Gastroesophageal sphincter (tissue), 4 donors: ENCODE measurements at regions not wholly inside any gene's neighbourhood (a gene's known extent, or its start where the extent isn't known, plus 50 kb on each side); places are given as distances from the start of the nearest gene placed in this dataset.

Experiments
- ATAC-seq: fragments of 150-250 bp; one replicate; pipeline ENCODE4 v1.9.1; 2016; ENCODE audit warnings: mild to moderate bottlenecking, moderate library complexity
- H3K27ac ChIP-seq, 4 donors: fragments of 200-600 bp; sonication (generic) in 3 of 4; 1 replicate in 3 of 4; 2 replicates in 1 of 4; pipeline ENCODE4 v1.5.1; 2016 to 2019
- H3K27me3 ChIP-seq: fragments of 200-600 bp; sonication (generic); one replicate; pipeline ENCODE4 v1.5.1; 2019
- H3K36me3 ChIP-seq, 2 donors: fragments of 200-600 bp; sonication (generic); one replicate each; pipeline ENCODE4 v1.5.1; 2019; ENCODE audit warnings: control low read depth in 1 of 2
- H3K4me1 ChIP-seq, 3 donors: fragments of 200-600 bp; sonication (generic); 1 replicate in 2 of 3; 2 replicates in 1 of 3; pipeline ENCODE4 v1.5.1; 2016 to 2019; ENCODE audit warnings: control low read depth in 2 of 3
- H3K4me3 ChIP-seq, 2 donors: fragments of 200-600 bp; sonication (generic); one replicate each; pipeline ENCODE4 v1.5.1; 2019; ENCODE audit warnings: mild to moderate bottlenecking in 1 of 2, moderate library complexity in 1 of 2
- H3K9me3 ChIP-seq, 3 donors: fragments of 200-600 bp; sonication (generic); one replicate each; pipeline ENCODE4 v1.5.1; 2017 to 2019; ENCODE audit warnings: control low read depth in 2 of 3
- EP300 ChIP-seq: sonication (generic); formaldehyde crosslinking; IDR thresholded peaks from one replicate; pipeline ENCODE4 v1.6.1; 2017; ENCODE audit warnings: antibody characterized with exemption, mild to moderate bottlenecking
- POLR2A ChIP-seq, 2 donors: fragments of 450-650 bp; IDR thresholded peaks; one replicate each; pipeline ENCODE4 v1.6.1; 2017; ENCODE audit warnings: antibody characterized with exemption in 2 of 2, mild to moderate bottlenecking in 2 of 2, moderate library complexity in 1 of 2
- POLR2AphosphoS5 ChIP-seq: sonication (generic); formaldehyde crosslinking; IDR thresholded peaks from one replicate; pipeline ENCODE4 v1.6.1; 2017; ENCODE audit warnings: antibody characterized with exemption
- WGBS, 2 donors: methylation state at CpG; one replicate each; pipeline ENCODE4 v1.1.5; 2018; ENCODE audit warnings: low coverage in 1 of 2; 5-methylcytosine and 5-hydroxymethylcytosine counted together
- TF ChIP-seq, protein P1 (sequence below), 4 experiments: fragments of 200-600 bp in 2 of 4; fragments of 450-650 bp in 2 of 4; sonication (generic) in 1 of 4; IDR thresholded peaks; one replicate each; pipeline ENCODE4 v1.5.1; 2017 to 2019; ENCODE audit warnings: antibody characterized with exemption in 4 of 4, mild to moderate bottlenecking in 2 of 4, moderate library complexity in 2 of 4

DNA sequence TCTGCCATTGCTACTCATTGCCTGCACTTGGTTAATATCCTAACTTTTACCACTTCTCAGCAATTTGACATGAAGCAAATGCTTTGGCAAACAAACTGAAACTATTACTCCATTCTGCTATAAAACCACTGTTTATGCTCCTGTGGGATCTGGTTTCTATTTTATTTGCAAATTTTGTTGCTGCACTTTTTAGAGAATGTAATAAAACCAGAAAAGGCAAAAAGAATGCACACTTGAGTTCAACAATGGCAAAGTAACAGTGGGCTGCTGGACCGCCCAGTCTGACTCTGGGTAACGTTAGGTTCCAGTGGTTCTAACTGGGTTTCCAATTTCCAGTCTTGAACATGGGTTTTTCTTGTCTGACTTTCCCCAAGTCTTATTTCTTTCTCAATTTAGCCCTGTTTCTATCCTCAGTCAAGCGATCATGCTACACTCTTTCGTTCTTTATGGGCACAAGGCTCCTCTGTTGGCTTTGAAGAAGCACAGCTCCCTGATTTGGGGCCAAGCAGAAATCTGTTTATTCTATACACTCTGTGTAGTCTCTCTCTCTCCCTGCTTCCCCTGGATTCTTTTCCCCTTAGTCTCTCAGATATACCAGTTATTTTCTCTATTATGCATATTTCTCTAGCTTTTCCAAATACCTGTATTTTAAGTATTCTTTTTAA lies 129.2 kb upstream of the FAM3C start:
- WGBS, 2 donors, result 43 to 52% methylated on average over 3 to 4 of the region's 4 CpGs
- peaks cover 0 to 2% (median 0%) of the 10 kb centered on the region in 3 donors for H3K4me1 ChIP-seq
- no peaks in the 10 kb centered on the region for H3K36me3 ChIP-seq
- no peaks in the 10 kb centered on the region for H3K27me3 ChIP-seq
- H3K27ac ChIP-seq, result no peak overlapping the region
- H3K4me3 ChIP-seq, result no peak overlapping the region
- TF ChIP-seq POLR2A (IDR thresholded peaks at IDR 0.05), result no peak
- no peak for TF ChIP-seq POLR2AphosphoS5
- TF ChIP-seq, protein P1, sequence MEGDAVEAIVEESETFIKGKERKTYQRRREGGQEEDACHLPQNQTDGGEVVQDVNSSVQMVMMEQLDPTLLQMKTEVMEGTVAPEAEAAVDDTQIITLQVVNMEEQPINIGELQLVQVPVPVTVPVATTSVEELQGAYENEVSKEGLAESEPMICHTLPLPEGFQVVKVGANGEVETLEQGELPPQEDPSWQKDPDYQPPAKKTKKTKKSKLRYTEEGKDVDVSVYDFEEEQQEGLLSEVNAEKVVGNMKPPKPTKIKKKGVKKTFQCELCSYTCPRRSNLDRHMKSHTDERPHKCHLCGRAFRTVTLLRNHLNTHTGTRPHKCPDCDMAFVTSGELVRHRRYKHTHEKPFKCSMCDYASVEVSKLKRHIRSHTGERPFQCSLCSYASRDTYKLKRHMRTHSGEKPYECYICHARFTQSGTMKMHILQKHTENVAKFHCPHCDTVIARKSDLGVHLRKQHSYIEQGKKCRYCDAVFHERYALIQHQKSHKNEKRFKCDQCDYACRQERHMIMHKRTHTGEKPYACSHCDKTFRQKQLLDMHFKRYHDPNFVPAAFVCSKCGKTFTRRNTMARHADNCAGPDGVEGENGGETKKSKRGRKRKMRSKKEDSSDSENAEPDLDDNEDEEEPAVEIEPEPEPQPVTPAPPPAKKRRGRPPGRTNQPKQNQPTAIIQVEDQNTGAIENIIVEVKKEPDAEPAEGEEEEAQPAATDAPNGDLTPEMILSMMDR (IDR thresholded peaks at IDR 0.05), result no peak
- TF ChIP-seq EP300, result no peak
- ATAC-seq, result no peak
- no peaks in the 10 kb centered on the region for H3K9me3 ChIP-seq

DNA sequence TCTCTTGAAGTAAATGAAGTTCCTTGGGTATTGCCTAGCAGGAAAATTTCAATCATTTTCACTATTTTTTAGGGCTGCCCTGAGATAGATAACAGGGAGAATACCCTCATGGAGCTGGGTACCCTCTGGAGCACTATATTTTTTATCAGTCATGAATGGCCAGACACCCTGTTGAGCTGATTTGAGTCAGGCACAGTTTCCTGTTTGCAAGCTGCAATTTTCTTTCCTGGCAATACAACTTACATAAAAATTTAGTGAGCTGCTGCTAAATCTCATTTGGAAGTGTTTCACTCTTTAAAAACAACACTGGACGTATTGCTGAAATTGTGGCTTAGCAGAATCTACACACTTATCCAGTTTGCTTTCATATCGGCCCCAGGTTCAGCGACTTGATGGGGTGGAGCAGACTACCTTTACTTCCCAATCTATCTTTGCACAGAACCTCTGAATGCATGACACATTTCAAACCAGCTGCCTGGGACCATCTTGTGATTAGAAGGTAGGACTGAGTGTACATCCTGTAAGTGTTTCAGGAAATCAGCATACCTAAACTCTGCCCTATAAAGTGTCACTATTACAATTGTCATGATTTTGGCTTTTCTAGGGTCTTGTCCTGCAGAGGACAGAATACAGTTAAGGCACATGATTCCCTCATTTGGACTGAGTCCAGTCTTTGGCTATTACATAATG lies 125.7 kb upstream of the FAM3C start:
- no peaks in the 10 kb centered on the region for H3K36me3 ChIP-seq
- no peak for ATAC-seq
- 64 to 83% methylated on average over 1 to 3 of the region's 3 CpGs for WGBS, 2 donors
- H3K27ac ChIP-seq, result no peak overlapping the region
- H3K4me1 ChIP-seq, result no peaks in the 10 kb centered on the region
- TF ChIP-seq, protein P1 (IDR thresholded peaks at IDR 0.05), result no peak
- no peaks in the 10 kb centered on the region for H3K9me3 ChIP-seq
- H3K4me3 ChIP-seq, result no peak overlapping the region
- no peaks in the 10 kb centered on the region for H3K27me3 ChIP-seq

GRCh38 chr7:121520911-121521310 lies 124.8 kb upstream of the FAM3C start:
- no peak overlapping the region for H3K27ac ChIP-seq
- H3K27me3 ChIP-seq, result no peaks in the 10 kb centered on the region
- H3K4me1 ChIP-seq, result no peaks in the 10 kb centered on the region
- no peaks in the 10 kb centered on the region for H3K9me3 ChIP-seq
- 40 to 83% methylated on average over 1 of the region's 1 CpG for WGBS, 2 donors
- TF ChIP-seq EP300, result no peak
- TF ChIP-seq, protein P1 (IDR thresholded peaks at IDR 0.05), result no peak
- TF ChIP-seq POLR2AphosphoS5, result no peak
- no peak for TF ChIP-seq POLR2A (IDR thresholded peaks at IDR 0.05)
- no peaks in the 10 kb centered on the region for H3K36me3 ChIP-seq
- no peak for ATAC-seq
- no peak overlapping the region for H3K4me3 ChIP-seq

- WGBS, 2 donors, result 71 to 85% methylated on average over 8 to 10 of the region's 10 CpGs
Observed at GRCh38 chr7:121519548-121520521, 123.7 kb upstream of the FAM3C start.

More at GRCh38 chr7:121519548-121520521, 123.7 kb upstream of the FAM3C start:
- no peaks in the 10 kb centered on the region for H3K9me3 ChIP-seq
- TF ChIP-seq EP300 (no peak), POLR2AphosphoS5 (no peak), POLR2A (IDR thresholded peaks at IDR 0.05) (no peak)
- TF ChIP-seq, protein P1 (IDR thresholded peaks at IDR 0.05), result no peak
- peak; percentile 56 for ATAC-seq
- no peaks in the 10 kb centered on the region for H3K36me3 ChIP-seq
- no peak overlapping the region for H3K4me3 ChIP-seq
- no peak overlapping the region for H3K27ac ChIP-seq
- H3K27me3 ChIP-seq, result no peaks in the 10 kb centered on the region
- no peaks in the 10 kb centered on the region for H3K4me1 ChIP-seq
